ENCODE measurements at regions not wholly inside any gene's neighbourhood (a gene's known extent, or its start where the extent isn't known, plus 50 kb on each side); places are given as distances from the start of the nearest gene placed in this dataset.

- Mint-ChIP-seq H3K4me1 (peaks cover 0 to 3% of the 10 kb centered on the region in 2 experiments; a peak in 1 of 4 replicates), H3K27ac (no peak overlapping the region), H3K27me3 (ENCODE audit: low read depth) (no peaks in the 10 kb centered on the region), H3K9me3 (no peaks in the 10 kb centered on the region; a peak in 1 of 5 replicates), H3K4me3 (no peak overlapping the region), H3K36me3 (ENCODE audit: insufficient read depth in 1 of 3, low read depth in 3 of 3) (no peaks in the 10 kb centered on the region)
- H3K56ac ChIP-seq (ENCODE audit: insufficient read length, low read depth, low read length): no peak overlapping the region
- no peak overlapping the region for H3K4me2 ChIP-seq (ENCODE audit: insufficient read depth, insufficient read length, low read length)
- H3K27me3 ChIP-seq (ENCODE audit: insufficient read depth, low read length): no peaks in the 10 kb centered on the region
- H4K91ac ChIP-seq (ENCODE audit: insufficient read length, low read depth, low read length): no peak overlapping the region
- no peak overlapping the region for H2BK12ac ChIP-seq (ENCODE audit: insufficient read length, low read depth, low read length)
- H3K4ac ChIP-seq (ENCODE audit: low read depth, low read length): no peak overlapping the region
- H2AK5ac ChIP-seq (ENCODE audit: insufficient read length, low read length): no peak overlapping the region
- H3K9ac ChIP-seq (ENCODE audit: extremely low read depth, insufficient read length, low read length): no peak overlapping the region
- no peak for TF ChIP-seq CTCF (conservative IDR thresholded peaks at IDR 0.05)
- no peak overlapping the region for H3T11ph ChIP-seq (ENCODE audit: low read length)
- no peak overlapping the region for H2BK120ac ChIP-seq (ENCODE audit: low read depth, low read length, poor library complexity, severe bottlenecking)
- no peaks in the 10 kb centered on the region for H3K9me3 ChIP-seq (ENCODE audit: control insufficient read depth, low read depth, low read length)
- H4K8ac ChIP-seq (replicated peaks; ENCODE audit: insufficient read length, low read depth, low read length): no peak overlapping the region
- no peak overlapping the region for H2BK5ac ChIP-seq (ENCODE audit: insufficient read length, low read length)
- H3K18ac ChIP-seq (ENCODE audit: insufficient read length, low read depth, low read length): no peak overlapping the region
- H3K27ac ChIP-seq (ENCODE audit: insufficient read length, low read depth, low read length): no peak overlapping the region
- H3K4me1 ChIP-seq (ENCODE audit: insufficient read depth, low read length): peaks cover 4% of the 10 kb centered on the region; the same call in 1 of the 2 replicates
- H2BK20ac ChIP-seq (ENCODE audit: low read depth, low read length, poor library complexity, severe bottlenecking): no peak overlapping the region
- no peak overlapping the region for H3K14ac ChIP-seq (ENCODE audit: insufficient read depth, low read length)
- no peaks in the 10 kb centered on the region for H3K23me2 ChIP-seq (ENCODE audit: insufficient read length, low read depth, low read length, poor library complexity, severe bottlenecking)
- no peak for DNase-seq
- H2AFZ ChIP-seq (ENCODE audit: low read length): no peak overlapping the region
- H2BK15ac ChIP-seq (ENCODE audit: low read depth, low read length): no peak overlapping the region
- no CpG with 5 or more reads among the region's 6 CpGs for WGBS (ENCODE audit: extremely low coverage, insufficient read length, low lambda C conversion rate)
- no peak overlapping the region for H4K5ac ChIP-seq (ENCODE audit: insufficient read length, low read depth, low read length)
- no peaks in the 10 kb centered on the region for H4K20me1 ChIP-seq (ENCODE audit: control insufficient read depth, insufficient read depth, insufficient read length)
- H3K23ac ChIP-seq (ENCODE audit: insufficient read length, low read depth, low read length): no peak overlapping the region
- no peaks in the 10 kb centered on the region for H3K79me2 ChIP-seq (ENCODE audit: insufficient read depth, low read length)
- H3K79me1 ChIP-seq (ENCODE audit: insufficient read depth, low read depth, low read length, poor library complexity, severe bottlenecking): no peaks in the 10 kb centered on the region
These were observed 100.3 kb downstream of the FAS start for GRCh38 chr10:89090756-89091445.
